ENCODE measurements at regions not wholly inside any gene's neighbourhood (a gene's known extent, or its start where the extent isn't known, plus 50 kb on each side); places are given as distances from the start of the nearest gene placed in this dataset.

- Histone ChIP-seq H3K36me3 (replicated peaks; ENCODE audit: insufficient read depth, low read length) (no peaks in the 10 kb centered on the region), H3K4me1 (ENCODE audit: low read length) (no peaks in the 10 kb centered on the region), H3K27ac (ENCODE audit: low read length) (no peak overlapping the region), H3K9me3 (replicated peaks; ENCODE audit: insufficient read depth, low read length) (no peaks in the 10 kb centered on the region), H3K27me3 (replicated peaks; ENCODE audit: insufficient read depth, low read length) (no peaks in the 10 kb centered on the region), H3K79me2 (ENCODE audit: low read length) (no peaks in the 10 kb centered on the region), H3K9ac (ENCODE audit: low read length) (no peak overlapping the region), H3K4me3 (ENCODE audit: low read length) (no peak overlapping the region), H3K9me2 (replicated peaks; ENCODE audit: insufficient read depth, low read length) (no peaks in the 10 kb centered on the region), H3F3A (ENCODE audit: insufficient read depth, low read length) (no peaks in the 10 kb centered on the region), H4K20me1 (ENCODE audit: insufficient read depth, low read length) (no peaks in the 10 kb centered on the region), H3K4me2 (ENCODE audit: low read depth, low read length) (no peak overlapping the region), H2AFZ (ENCODE audit: low read length) (no peak overlapping the region)
- TF ChIP-seq CTCF (IDR thresholded peaks at IDR 0.05; ENCODE audit: low read length) (no peak), EZH2phosphoT487 (IDR thresholded peaks at IDR 0.05; ENCODE audit: low read length) (no peak), EZH2 (optimal IDR thresholded peaks at IDR 0.05; ENCODE audit: low read depth, low read length) (no peak)
- no peak for DNase-seq
These were observed 484.6 kb upstream of the INTU start for GRCh38 chr4:127148165-127148564.

- Histone ChIP-seq H3K4me3 (ENCODE audit: low read length) (no peak overlapping the region), H2AFZ (ENCODE audit: low read length) (no peak overlapping the region), H3K9ac (ENCODE audit: low read length) (no peak overlapping the region), H3K27me3 (replicated peaks; ENCODE audit: insufficient read depth, low read length) (no peaks in the 10 kb centered on the region), H3K36me3 (replicated peaks; ENCODE audit: insufficient read depth, low read length) (no peaks in the 10 kb centered on the region), H3K9me3 (replicated peaks; ENCODE audit: insufficient read depth, low read length) (no peaks in the 10 kb centered on the region), H3K27ac (ENCODE audit: low read length) (no peak overlapping the region), H3K79me2 (ENCODE audit: low read length) (no peaks in the 10 kb centered on the region), H3K4me1 (ENCODE audit: low read length) (no peaks in the 10 kb centered on the region), H3F3A (ENCODE audit: insufficient read depth, low read length) (no peaks in the 10 kb centered on the region), H3K4me2 (ENCODE audit: low read depth, low read length) (no peak overlapping the region), H4K20me1 (ENCODE audit: insufficient read depth, low read length) (no peaks in the 10 kb centered on the region), H3K9me2 (replicated peaks; ENCODE audit: insufficient read depth, low read length) (no peaks in the 10 kb centered on the region)
- TF ChIP-seq EZH2 (optimal IDR thresholded peaks at IDR 0.05; ENCODE audit: low read depth, low read length): no peak
- TF ChIP-seq EZH2phosphoT487 (IDR thresholded peaks at IDR 0.05; ENCODE audit: low read length): no peak
- no peak for TF ChIP-seq CTCF (IDR thresholded peaks at IDR 0.05; ENCODE audit: low read length)
- no peak for DNase-seq
These were observed 483.7 kb upstream of the INTU start for GRCh38 chr4:127149086-127149485.

- no peak for TF ChIP-seq CTCF (IDR thresholded peaks at IDR 0.05; ENCODE audit: low read length)
- no peak for TF ChIP-seq EZH2phosphoT487 (IDR thresholded peaks at IDR 0.05; ENCODE audit: low read length)
- no peak for TF ChIP-seq EZH2 (optimal IDR thresholded peaks at IDR 0.05; ENCODE audit: low read depth, low read length)
These were observed 480.8 kb upstream of the INTU start for GRCh38 chr4:127151941-127152340.

More at GRCh38 chr4:127151941-127152340, 480.8 kb upstream of the INTU start:
- Histone ChIP-seq H3K79me2 (ENCODE audit: low read length) (no peaks in the 10 kb centered on the region), H3K9me3 (replicated peaks; ENCODE audit: insufficient read depth, low read length) (no peaks in the 10 kb centered on the region), H3K4me2 (ENCODE audit: low read depth, low read length) (no peak overlapping the region), H3K27ac (ENCODE audit: low read length) (no peak overlapping the region), H3K27me3 (replicated peaks; ENCODE audit: insufficient read depth, low read length) (no peaks in the 10 kb centered on the region), H3K9me2 (replicated peaks; ENCODE audit: insufficient read depth, low read length) (no peaks in the 10 kb centered on the region), H3K9ac (ENCODE audit: low read length) (no peak overlapping the region), H3F3A (ENCODE audit: insufficient read depth, low read length) (no peaks in the 10 kb centered on the region), H3K4me3 (ENCODE audit: low read length) (no peak overlapping the region), H3K4me1 (ENCODE audit: low read length) (no peaks in the 10 kb centered on the region), H4K20me1 (ENCODE audit: insufficient read depth, low read length) (no peaks in the 10 kb centered on the region), H3K36me3 (replicated peaks; ENCODE audit: insufficient read depth, low read length) (no peaks in the 10 kb centered on the region), H2AFZ (ENCODE audit: low read length) (no peak overlapping the region)
- DNase-seq: no peak
